ENCODE measurements at regions not wholly inside any gene's neighbourhood (a gene's known extent, or its start where the extent isn't known, plus 50 kb on each side); places are given as distances from the start of the nearest gene placed in this dataset.

GRCh38 chr16:85980686-85981085, 81.7 kb downstream of the IRF8 start:
- CTCF ChIA-PET: interaction anchor here (1.1 to 1.2 kb wide), 2 partner anchors 10 to 161 kb away, joined by 3 to 4 read pairs; no protein-coding TSS in a partner anchor
- TF ChIP-seq, protein P1, sequence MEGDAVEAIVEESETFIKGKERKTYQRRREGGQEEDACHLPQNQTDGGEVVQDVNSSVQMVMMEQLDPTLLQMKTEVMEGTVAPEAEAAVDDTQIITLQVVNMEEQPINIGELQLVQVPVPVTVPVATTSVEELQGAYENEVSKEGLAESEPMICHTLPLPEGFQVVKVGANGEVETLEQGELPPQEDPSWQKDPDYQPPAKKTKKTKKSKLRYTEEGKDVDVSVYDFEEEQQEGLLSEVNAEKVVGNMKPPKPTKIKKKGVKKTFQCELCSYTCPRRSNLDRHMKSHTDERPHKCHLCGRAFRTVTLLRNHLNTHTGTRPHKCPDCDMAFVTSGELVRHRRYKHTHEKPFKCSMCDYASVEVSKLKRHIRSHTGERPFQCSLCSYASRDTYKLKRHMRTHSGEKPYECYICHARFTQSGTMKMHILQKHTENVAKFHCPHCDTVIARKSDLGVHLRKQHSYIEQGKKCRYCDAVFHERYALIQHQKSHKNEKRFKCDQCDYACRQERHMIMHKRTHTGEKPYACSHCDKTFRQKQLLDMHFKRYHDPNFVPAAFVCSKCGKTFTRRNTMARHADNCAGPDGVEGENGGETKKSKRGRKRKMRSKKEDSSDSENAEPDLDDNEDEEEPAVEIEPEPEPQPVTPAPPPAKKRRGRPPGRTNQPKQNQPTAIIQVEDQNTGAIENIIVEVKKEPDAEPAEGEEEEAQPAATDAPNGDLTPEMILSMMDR (IDR thresholded peaks at IDR 0.05; ENCODE audit: insufficient read depth, low read length, missing control alignments): no peak
- no peak overlapping the region for H3K4me3 ChIP-seq (ENCODE audit: low read depth, low read length)
- no peak for DNase-seq (ENCODE audit: low read depth, low spot score)
- POLR2A ChIA-PET: no interaction called here

- TF ChIP-seq, protein P1 (IDR thresholded peaks at IDR 0.05; ENCODE audit: insufficient read depth, low read length, missing control alignments): no peak
- no peak for DNase-seq (ENCODE audit: low read depth, low spot score)
- H3K4me3 ChIP-seq (ENCODE audit: low read depth, low read length): no peak overlapping the region
- CTCF ChIA-PET: interaction anchor here (1.0 to 1.2 kb wide), 4 partner anchors 16 to 536 kb away, joined by 3 to 9 read pairs (median 3); no protein-coding TSS in a partner anchor
- POLR2A ChIA-PET: no interaction called here
Observed at GRCh38 chr16:85981826-85982562, 83.0 kb downstream of the IRF8 start.

DNA sequence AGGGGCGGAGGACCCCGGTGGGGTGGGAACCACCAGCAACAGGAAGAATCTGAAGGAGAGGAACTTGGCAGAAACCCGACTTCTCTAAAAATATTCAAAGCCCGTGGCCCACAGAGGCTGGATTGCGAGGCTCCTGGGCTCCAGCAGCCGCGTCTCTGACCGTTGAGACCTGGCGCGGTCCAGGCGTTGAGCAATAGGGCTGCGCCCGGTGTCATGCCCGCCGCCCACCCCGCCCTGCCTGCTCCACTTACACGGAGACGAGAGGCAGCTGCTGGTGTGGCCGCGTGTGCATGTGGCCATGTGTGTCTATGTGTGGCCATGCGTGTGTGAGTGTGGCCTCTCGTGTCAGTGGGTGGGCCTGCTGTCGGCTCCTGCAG, 83.6 kb downstream of the IRF8 start:
- CTCF ChIA-PET: interaction anchor here (1.0 to 1.2 kb wide), 3 partner anchors 17 to 163 kb away, joined by 3 to 9 read pairs (median 3); no protein-coding TSS in a partner anchor

GRCh38 chr16:85983064-85983463, 84.1 kb downstream of the IRF8 start:
- no peak for DNase-seq (ENCODE audit: low read depth, low spot score)
- POLR2A ChIA-PET: no interaction called here
- H3K4me3 ChIP-seq (ENCODE audit: low read depth, low read length): no peak overlapping the region
- CTCF ChIA-PET: interaction anchor here (1.0 to 9.8 kb wide), 2 partner anchors 9 to 163 kb away, joined by 3 to 146 read pairs; no protein-coding TSS in a partner anchor
- TF ChIP-seq, protein P1 (IDR thresholded peaks at IDR 0.05; ENCODE audit: insufficient read depth, low read length, missing control alignments): no peak

More for the DNA sequence above, 83.6 kb downstream of the IRF8 start:
- TF ChIP-seq, protein P1 (IDR thresholded peaks at IDR 0.05; ENCODE audit: insufficient read depth, low read length, missing control alignments): no peak
- POLR2A ChIA-PET: no interaction called here
- DNase-seq (ENCODE audit: low read depth, low spot score): no peak
- H3K4me3 ChIP-seq (ENCODE audit: low read depth, low read length): no peak overlapping the region

- DNase-seq (ENCODE audit: low read depth, low spot score): no peak
- ChIA-PET POLR2A (no interaction called here), CTCF (interaction anchor here (1.0 to 9.8 kb wide), 2 partner anchors 8 to 163 kb away, joined by 3 to 146 read pairs; no protein-coding TSS in a partner anchor)
- TF ChIP-seq, protein P1 (IDR thresholded peaks at IDR 0.05; ENCODE audit: insufficient read depth, low read length, missing control alignments): no peak
- no peak overlapping the region for H3K4me3 ChIP-seq (ENCODE audit: low read depth, low read length)
Observed at GRCh38 chr16:85983606-85984230, 84.8 kb downstream of the IRF8 start.

GRCh38 chr16:85984231-85984880, 85.4 kb downstream of the IRF8 start:
- CTCF ChIA-PET: interaction anchor here (1.0 to 9.8 kb wide), 2 partner anchors 9 to 164 kb away, joined by 3 to 146 read pairs; no protein-coding TSS in a partner anchor
- no peak for DNase-seq (ENCODE audit: low read depth, low spot score)
- H3K4me3 ChIP-seq (ENCODE audit: low read depth, low read length): no peak overlapping the region
- TF ChIP-seq, protein P1 (IDR thresholded peaks at IDR 0.05; ENCODE audit: insufficient read depth, low read length, missing control alignments): no peak
- POLR2A ChIA-PET: no interaction called here

Data from AG04449 (cell line).